Retina (tissue), 1 donor: ENCODE measurements at regions not wholly inside any gene's neighbourhood (a gene's known extent, or its start where the extent isn't known, plus 50 kb on each side); places are given as distances from the start of the nearest gene placed in this dataset.
A peak's percentile ranks its signal among the peaks of the same experiment; 100 is the strongest.

Source experiments
- DNase-seq: peaks from one replicate; pipeline ENCODE4 v3.0.0-alpha.2; 2016

DNA sequence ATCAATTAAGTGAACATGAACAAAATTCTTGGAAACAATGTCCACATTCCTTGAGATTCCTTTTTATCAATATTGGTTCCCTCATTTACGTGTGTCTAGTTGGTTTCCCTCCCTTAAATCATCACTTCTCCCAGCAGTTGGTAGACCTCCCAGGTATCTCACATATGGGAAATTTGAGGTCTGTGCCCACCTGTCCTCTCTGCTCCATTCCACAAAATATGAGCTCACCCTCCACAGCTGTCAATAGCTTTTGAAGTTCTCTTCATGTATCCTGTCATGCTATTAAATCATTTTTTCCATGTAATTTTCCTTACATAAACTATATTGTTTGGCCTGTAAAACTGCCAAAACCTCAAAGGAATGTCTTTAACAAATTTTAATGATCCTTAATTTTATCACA is 992.2 kb upstream of the ACVR2A start:
- DNase-seq = no peak

DNA sequence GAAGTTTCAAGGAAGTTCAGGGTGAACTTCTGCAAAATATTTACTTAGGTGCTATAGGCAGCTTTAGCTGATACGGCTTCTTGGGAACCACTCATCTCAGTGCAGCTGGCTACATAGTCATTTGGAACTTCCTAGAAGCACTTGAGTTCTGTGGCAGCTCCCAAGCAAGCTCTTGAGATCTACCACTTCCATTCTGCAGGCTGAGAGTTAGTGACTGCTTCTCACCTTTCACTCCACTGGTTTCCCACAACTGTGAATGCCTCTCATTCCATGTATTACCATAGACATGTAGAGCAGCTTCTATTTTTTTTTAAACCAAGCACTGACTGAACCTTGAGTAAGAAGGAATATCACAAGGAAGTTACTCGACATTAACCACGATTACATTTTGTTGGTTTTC is 994.1 kb upstream of the ACVR2A start:
- DNase-seq = no peak

DNA sequence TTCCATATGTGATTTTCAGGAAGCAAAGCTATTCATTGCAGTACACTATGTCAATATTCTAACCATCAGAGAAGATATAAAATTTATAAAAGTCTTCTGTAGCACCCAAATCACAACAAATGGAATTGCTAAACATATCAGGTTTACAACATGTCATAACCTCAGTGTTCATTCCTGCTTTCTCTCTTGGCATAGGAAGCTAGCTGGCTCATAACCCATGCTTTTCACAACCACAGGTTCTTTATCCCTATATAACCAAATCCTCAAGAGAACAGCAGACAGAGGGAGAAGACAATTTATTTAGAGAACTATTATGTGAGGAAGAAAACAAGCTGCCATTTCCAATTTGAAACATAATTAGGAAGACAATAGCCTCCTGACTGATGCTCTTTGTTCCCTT is 997.0 kb upstream of the ACVR2A start:
- DNase-seq = peak; percentile 50

DNA sequence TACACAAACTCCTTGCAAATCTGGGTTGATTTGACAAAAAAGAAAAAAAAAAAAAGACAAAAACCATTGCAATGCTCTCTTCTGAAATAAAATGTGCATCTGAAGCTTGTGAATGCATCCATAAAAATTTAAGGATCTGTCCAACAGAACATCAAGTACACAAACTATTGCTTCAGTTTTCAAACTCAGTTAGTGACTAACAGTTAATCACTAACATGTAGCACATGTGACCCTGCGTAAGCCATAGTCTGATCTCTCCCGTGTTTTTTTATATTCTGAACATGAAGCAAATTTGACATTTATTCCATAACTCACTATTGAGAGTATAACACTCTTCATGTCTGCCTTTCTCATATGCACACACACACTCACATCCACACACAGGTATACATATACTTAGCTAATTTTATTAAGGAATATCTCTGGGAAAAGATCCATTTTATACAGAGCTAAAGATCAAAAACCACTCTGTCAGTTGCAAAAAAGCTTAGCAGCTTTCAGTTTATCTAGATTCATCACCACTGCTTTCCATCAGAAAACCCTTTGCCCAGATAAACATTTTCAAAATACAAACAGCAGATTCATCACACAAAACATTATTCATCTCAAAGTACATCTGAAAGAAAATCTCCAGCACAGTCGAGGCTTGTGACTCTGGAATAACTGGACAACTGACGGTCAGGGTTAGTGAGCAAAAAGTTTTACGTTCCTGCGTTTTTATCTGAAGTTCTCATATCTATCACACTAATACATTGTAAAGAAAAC is 1000.4 kb upstream of the ACVR2A start:
- no peak for DNase-seq

DNA sequence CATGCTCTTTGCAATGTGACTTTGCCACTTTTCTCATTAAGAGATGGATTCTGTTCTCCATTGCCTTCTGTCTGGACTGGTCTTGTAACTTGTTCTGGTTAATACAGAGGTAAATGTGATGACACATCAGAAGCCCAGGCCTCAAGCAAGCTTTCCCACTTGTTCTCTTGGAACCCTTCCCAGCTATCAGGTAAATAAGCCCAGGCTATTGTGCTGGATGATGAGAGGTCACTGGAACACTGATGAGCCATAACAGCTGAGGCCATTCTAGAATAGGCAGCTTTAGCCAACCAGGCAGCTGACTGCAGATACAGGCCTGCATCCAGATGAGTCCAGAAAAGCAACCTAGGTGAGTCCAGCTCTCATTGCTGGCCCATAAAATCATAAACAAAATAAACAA is 1007.0 kb upstream of the ACVR2A start:
- DNase-seq = no peak

DNA sequence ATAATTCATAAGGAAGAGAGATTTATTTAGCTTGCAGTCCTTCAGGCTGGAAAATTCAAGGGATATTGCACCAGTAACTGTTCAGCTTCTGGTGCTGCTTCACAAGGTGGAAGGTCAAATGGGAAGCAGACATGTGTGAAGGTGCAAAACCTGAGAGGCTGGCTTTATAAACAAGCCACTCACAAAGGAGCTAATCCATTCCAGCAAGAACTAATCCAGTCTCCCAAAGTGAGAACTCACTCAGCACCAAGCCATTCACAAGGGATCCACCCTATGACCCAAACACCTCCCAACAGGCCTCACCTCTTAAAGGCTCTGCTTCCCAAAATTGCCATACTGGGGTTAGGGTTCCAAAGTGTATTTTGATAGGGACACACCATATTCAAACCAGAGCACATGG is 1018.4 kb upstream of the ACVR2A start:
- DNase-seq = no peak

DNA sequence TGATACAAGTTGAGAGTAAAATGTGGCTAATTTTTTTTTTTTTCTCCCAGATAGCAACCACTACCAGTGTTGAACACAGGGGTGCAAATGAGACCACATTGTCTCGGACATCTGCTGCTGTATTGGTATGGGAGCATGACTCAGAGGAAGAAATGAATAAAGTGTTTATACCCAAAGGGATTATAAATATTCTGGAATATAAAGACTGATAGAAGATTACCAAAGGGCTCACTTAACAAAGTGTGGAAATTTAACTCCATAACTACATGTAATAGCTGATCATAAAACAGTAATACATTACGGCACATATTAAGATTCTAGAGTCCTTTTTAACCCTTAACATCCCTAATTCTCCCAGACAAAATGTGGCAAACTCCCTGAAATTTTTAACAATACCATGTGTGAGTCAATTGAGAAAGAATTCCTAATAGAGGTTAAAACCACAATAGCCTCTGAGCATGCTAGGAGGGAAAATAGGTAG is 1023.0 kb upstream of the ACVR2A start:
- no peak for DNase-seq

DNA sequence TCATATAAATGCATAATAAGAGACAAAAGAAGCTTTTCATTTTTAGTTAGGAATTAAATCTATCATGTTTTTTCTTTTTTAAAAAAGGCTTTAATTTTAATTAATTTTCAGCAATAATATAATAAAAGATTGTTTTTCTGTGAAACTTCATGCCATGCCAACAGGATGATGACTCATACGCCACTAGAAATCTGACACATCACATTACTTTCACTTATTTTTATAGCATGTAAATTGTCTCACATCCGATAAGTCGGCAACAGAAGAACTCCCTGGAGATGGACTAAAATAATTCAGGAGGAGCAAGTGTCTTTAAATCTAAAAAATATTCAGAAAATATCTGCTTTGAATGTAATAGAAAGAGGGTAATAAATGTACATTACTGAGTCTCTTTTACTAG is 1024.2 kb upstream of the ACVR2A start:
- no peak for DNase-seq

DNA sequence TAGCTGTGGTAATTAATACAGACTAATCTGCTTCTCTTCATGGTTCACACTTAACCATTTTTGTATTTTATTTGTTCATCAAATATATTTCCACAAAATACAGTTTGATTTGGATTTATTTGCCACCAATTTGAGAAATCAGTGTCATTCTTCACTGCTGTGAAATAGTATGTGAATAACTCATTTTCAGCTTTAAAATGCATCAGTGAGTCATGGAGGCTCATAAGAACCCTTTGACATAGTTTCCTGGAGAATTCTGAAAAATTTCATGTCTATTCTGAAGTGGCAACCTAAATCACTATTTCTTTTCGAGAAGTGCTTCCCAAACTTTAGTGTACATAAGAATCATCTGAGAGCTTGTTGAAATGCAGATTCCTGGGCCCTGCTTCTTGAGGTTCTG is 1026.7 kb upstream of the ACVR2A start:
- no peak for DNase-seq

DNA sequence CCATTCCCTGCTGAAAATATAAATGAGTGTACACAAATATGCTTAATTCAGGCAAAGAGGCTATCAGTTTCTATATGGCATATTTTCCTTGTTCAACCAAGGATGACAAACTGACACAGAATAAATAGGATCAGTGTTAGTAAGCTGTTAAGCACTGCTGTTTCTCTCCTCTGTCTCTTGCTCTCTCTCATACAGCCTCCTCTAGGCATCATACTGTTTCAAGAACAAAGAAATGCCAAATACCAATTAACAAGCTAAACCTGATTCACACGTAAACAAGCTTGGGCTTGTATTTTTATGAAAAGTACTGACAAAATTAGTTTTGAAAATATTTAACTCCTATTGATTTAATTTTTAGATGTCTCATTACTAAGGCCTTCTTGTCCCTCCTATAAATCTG is 1027.2 kb upstream of the ACVR2A start:
- no peak for DNase-seq

DNA sequence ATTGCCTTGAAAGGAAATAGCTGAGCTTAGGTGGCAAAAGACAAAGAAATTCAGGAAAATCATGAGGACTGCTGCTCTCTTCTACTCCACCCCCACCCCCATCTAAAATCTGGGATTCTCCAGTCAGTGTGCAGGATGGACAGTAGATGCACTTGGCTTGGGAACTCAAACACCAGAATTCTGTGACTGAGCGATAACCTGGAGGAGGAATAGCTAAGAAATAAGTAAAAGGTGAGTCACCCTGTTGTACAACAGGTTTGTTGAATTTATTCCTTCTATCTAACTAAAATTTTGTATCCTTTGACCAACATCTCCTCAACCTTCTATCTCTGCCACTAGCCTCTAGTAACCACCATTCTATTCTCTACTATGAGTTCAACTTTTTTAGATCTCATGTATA is 1029.9 kb upstream of the ACVR2A start:
- no peak for DNase-seq

DNA sequence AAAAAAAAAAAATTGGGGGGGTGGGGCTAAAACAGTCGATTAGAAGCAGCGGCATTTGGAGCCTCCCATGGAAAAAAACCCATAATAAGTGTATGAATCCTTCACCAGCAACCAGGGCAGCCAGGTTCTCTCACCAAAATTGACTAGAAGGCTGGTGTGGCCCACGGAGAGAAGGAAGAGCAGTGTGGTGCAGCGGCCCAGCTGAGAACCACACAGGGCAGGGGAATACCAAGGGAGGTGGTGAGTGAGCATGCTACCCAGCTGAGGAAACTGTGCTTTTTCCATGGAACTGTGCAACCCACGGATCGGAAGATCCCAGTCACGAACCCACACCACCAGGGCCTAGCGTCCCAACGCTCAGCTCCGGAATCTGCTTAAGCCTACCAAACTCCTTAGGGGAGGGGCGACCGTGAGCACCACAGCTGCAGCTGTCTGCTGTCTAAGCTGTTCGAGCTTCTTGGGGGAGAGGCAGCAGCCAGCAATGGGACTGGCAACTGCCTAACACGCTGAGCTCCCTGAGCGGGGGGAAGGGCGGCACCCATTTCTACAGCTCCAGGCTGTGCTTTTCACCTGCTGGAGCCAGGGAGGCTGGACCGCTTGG is 1037.2 kb upstream of the ACVR2A start:
- DNase-seq = no peak

DNA sequence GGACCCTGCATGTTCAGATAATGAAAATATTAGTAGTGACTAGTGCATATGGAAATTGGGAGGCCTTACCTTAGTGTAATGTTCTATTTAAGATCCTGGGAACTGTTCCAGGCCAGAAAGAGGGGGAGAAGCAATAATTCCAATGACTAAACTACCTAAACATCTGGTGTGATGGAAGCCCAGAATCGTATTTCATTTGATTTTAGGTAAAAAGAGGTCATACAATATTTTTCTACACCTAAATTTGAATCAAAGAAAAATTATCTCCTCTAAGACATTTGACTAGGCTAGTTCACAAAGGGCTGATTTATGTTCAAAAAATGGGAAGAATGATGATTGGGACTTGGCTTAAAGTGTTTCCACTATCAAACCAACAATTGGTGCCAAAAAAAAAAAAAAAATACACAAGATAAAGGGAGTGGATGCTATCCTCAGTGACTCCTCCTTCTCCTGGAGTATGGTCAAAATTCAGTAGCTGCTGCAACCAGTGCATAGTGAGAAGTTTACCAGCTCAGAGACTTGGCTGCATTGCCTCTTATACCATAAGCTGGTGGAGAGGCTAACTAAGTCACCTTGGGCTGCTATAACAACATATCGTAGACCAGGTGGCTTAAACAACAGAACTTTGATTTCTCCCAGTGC is 1038.3 kb upstream of the ACVR2A start:
- no peak for DNase-seq

DNA sequence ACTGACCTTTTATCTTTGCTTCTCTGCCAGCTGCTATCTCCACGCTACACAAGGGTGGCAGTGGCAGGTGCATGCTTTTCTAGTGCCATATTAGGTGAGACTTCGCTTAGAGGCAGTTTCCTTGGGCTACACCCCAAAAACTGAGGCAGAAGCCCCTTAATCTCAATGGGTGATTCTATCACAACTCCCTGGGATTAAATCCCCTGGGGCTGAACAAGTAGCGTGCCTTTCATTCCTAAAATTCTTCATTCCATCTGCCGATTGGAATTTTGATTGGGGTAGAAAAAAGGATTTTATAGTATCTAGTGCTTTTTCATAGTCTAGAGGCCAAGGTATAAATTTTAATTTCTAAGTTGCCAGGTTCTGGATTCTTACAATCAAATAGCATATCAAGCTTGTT is 1040.5 kb upstream of the ACVR2A start:
- DNase-seq = no peak

DNA sequence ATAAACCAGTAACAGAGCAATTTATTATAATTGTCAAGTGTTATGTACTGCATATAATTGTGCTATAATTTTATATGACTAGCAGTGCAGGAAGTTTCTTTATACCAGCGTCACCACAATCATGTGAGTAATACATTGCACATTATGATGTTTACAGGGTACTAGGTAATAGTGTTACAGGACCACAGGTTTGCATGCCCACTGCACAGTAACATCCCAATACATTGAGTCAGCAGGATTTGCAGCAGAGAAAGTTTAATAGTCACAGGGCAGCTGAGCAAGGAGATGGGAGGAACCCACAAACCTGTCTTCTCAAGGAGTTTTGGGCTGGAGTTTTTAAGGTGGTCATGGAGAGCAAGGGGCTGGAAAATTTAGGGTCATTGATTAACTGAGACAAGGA is 1042.9 kb upstream of the ACVR2A start:
- DNase-seq = no peak

DNA sequence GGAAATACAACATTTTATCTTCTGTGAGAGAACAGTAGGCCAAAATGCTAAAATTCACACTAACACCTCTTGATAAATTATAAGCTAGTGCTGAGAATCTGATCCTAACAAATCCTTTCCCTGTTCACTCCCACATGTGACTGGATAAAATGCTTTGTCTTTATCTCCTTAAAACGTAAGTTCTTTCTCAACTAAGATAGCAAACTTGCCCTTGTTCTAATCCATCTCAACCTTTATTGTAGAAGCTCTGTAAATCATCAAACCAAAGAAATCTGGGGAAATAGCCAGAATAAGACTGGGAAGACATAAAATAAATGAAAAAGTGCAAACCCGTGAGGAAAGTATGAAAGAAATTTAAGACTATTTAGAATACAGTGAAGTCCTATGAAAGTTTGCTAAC is 1058.4 kb upstream of the ACVR2A start:
- no peak for DNase-seq

DNA sequence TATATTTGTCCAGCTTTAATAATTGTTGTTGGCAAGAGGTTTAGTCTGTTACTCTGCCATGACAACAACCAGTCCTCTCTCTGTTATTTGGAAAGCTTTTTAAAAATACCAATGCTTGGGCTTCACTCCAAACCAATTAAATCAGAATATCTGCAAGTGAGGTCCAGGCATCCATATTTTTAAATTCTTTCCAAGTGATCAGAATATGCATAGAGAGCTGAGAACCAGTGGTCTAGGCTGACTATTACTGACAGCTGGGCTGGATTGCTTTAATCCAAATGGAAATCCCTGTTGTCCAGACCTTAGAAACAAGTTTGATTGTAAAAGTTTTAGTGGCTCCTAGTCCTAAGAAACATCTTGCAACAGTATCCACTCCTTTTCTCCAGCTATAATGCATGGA is 1059.7 kb upstream of the ACVR2A start:
- no peak for DNase-seq

DNA sequence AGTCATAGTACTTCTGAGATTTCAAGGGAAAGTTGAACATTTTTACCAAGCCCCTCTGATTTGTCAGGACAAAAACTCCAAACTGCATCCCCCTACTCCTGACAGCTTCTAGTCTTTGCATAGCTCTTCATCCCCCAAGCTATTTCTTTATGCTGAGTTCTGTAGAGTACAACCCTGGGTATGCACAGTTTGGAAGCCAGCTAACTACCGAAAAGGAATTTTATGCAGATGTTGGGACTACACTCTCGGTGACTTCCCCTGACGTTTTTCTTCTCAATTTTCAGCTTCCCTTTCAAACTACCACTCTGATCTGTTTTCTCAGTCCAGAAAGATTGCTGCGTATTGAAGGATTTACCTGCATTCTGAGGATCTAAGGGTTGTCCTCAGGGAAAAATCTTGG is 1060.2 kb upstream of the ACVR2A start:
- no peak for DNase-seq

DNA sequence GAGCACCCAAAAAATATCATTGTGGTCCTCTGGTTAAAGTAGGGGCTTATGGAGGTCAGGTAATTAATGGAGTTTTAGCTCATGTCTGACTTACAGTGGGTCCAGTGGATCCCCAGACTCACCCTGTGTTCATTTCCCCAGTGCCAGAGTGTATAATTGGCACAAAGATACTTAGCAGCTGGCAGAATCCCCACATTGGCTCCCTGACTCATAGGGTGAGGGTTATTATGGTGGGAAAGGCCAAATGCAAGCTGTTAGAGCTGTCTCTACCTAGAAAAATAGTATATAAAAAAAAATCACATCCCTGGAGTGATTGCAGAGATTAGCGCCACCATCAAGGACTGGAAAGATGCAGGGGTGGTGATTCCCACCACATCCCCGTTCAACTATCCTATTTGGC is 1067.6 kb upstream of the ACVR2A start:
- DNase-seq = no peak

DNA sequence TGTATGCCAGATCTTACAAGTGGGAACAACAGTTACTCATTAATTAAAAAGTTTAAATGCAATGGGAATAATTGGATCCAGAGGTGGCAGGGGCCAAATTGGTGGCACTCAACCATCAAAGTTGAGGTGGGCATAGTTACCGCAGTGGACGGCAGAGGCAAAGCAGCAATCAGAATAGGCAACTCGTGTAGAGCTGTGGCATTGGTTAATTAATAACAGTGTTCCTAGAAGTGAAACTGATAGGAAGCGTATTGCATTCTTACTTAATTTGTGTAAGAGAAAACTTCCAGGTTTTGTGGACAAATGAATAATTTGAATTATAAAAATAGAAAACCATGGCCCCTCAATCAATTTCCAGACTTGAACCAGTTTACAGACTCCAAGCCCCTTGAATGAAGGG is 1068.2 kb upstream of the ACVR2A start:
- no peak for DNase-seq

DNA sequence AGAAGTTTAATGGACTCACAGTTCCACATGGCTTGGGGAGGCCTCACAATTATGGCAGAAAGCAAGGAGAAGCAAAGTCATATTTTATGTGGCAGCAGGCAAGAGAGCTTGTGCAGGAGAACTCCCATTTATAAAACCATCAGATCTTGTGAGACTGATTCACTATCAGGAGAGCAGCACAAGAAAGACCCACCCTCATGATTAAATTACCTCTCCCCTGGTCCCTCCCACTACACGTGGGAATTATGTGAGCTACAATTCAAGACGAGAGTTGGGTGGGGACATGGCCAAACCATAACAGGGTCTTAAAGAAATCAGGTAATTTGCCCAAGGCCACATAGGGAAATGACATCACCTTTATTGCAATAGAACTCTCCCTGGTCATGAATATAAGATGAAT is 1073.3 kb upstream of the ACVR2A start:
- no peak for DNase-seq

DNA sequence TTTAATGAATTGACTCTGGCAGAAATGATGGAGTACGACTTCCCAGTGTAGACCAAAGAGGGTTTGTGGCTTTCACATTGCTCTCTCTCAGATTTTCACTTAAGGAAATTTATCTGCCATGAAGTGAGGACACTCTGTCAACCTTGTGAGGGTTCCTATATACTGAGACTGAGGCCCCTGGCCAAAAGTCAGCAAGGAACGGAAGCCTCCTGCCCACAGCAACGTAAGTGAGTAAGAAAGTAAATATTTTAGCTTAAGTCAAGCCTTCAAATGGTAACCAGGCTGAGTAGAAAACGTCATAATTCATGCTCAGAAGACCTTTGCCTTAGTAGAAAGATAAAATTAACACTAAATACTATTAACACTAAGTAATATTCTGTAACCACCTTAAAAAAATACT is 1080.5 kb upstream of the ACVR2A start:
- DNase-seq = no peak

DNA sequence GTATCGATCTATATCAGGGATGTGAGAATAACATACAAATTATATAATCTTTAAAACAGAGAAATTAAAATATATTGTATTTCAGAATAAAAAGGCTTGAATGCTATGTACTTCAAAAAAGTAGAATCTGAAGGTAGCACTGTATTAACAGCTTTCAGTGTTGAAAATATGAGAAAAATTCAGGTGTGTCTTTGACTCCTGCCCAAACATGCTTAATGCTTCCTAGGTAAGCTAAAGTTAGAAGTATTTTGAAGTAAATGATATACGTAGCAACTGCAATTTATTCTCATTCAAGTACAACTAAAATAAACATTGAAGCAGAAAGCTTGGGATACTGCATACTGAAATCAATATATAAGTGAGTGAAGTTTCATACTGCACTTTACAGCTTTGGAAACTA is 1082.0 kb upstream of the ACVR2A start:
- DNase-seq = no peak

DNA sequence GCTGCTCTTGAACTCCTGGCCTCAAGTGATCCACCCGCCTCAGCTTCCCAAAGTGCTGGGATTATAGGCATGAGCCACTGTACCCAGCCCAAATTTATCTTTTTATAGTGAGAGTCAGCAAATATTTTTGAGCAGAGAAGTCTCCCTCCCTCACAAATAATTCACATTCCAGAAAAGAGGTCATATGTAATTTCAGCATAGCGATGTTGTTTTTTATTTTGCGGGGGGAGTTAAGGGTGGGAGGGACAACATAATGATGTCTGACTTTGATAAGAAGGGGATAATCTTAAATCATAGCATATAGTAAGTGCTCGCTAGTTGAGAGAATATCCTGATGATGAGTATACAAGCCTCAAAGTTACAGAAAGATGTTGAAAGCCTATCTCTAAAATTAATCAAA is 1090.2 kb upstream of the ACVR2A start:
- DNase-seq = no peak

DNA sequence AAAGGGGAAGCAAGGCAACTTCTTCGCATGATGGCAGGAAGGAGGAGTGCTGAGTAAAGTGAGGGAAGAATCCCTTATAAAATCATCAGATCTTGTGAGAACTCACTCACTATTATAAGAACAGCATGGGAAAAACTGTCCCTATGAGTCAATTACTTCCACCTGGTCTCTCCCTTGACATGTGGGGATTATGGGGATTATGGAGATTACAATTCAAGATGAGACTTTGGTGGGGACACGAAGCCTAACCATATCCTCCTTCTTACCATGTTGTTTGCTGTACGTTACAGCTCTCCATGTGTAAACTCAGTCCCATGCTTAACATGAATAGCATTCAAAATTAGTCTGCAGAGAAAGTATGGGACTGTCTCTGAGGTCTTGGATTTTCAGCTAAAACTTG is 1096.8 kb upstream of the ACVR2A start:
- no peak for DNase-seq
